HG02759 (cell line): ENCODE measurements at regions not wholly inside any gene's neighbourhood (a gene's known extent, or its start where the extent isn't known, plus 50 kb on each side); places are given as distances from the start of the nearest gene placed in this dataset.

Source experiments
- ATAC-seq: cut with Tn5 transposase; IDR thresholded peaks from one replicate; pipeline ENCODE4 v1.9.1; 2021; ENCODE audit warnings: mild to moderate bottlenecking, moderate library complexity; ENCODE audit not compliant: unreplicated experiment

DNA sequence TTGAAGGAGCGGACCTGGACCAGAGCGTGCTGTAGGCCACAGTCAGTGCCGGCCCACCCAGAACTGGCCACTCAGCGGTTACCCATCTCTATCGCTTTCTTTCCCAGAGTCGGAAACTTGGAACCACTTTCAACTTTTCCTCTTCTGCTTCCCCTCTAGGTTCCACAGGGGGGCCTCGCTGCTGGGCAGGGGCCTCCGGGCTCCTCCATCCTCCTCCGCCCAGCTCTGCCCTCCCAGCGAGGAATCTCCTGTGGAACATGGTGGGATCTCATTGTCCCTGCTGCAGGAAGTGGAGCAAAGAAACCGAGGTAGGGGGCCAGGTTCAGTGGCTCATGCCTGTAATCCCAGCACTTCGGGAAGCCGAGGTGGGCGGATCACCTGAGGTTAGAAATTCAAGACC, 139.2 kb downstream of the ETS2 start:
- no peak for ATAC-seq

DNA sequence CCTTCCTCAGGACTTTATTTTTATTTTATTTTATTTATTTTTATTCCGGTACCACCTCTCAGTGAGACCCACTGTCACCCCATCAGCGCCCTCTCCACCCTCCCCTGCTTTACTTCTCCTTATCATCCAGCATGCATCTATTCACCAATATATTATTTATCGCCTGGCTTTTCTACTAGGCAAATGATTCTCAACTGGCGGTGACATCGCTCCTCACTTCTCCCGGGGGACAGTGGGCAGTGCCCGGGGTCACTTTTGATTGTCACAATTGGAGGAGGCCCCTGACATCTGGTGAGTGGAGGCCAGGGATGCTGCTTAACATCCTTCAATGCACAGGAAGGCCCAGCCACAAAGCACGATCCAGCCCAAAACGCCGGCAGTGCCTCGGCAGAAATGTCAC, 138.7 kb downstream of the ETS2 start:
- no peak for ATAC-seq

DNA sequence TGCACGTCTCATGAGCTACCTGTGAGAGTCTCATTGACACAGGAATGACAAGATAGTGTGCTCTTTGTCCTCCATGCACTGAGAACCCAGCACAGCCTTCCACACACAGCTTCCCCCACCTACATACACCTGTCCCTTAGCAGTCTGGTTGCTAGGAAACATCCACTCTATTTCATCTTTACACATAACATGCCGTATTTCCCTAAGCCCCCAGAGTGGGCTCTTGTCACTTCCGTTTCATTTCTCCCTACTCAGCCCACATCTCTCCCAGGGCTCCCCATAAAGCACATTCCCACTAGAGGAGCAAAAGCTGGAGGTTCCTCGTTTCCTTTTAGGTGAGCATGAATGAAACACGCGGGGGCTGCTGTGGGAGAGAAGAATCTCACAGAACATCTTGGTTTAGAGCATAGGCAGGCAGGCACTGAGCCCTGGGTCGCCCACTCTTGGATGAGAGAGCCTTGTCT, 137.1 kb downstream of the ETS2 start:
- no peak for ATAC-seq

DNA sequence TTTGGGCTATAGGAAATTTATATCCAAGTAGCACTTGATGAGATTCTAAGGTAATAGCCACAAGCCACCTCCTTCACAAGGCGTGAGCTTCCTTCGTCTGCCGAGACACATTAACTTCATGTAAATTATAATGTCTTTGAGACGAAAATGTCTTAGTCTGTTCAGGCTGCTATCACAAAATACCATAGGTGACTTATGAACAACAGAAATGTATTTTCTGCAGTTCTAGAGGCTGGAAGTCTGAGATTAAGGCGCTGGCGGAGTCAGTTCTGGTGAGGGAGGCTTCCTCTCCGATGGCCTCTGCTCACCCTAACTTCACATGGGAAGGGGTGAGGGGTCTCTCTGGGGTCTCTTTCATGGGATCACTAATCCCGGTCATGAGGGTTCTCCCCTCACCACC, 133.0 kb downstream of the ETS2 start:
- ATAC-seq, result no peak

DNA sequence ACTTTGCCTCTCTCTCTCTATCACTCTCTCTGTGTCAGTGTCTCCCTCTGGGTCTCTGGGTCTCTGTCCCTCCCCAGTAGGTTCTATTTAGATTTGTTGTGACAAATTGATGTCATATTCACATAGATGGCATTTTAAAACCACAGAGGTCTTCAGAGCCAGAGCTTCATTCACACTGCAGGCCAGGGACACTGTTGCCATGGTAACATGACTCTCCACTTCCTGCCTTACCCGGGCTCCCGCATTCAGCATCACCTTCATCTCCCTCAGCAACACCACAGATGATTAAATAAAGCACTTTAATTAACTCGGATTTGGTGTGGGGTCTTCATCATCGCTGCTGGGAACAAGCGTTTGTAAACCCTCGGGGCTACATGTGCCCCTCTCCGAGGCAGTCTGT, 132.6 kb downstream of the ETS2 start:
- ATAC-seq, result no peak

DNA sequence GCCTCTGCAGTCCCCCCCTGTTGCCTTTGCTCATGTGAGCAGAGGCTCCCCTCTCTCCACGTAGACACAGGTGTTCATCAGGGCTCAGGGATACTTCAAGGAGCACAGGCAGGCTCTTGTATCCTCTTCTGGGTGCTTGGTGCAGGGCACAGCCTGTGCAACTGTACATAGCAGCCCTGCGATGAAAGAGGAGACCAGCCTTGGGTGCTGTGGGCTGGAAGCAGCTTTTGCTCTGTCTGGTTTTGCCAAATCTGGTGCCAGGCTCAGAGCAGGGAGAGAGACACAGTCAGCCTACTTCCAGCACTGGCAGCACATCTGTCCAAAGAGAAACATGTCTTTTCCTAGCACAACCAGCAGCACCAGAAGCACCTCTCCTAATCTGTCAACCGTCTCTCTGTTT, 132.1 kb downstream of the ETS2 start:
- ATAC-seq, result no peak

DNA sequence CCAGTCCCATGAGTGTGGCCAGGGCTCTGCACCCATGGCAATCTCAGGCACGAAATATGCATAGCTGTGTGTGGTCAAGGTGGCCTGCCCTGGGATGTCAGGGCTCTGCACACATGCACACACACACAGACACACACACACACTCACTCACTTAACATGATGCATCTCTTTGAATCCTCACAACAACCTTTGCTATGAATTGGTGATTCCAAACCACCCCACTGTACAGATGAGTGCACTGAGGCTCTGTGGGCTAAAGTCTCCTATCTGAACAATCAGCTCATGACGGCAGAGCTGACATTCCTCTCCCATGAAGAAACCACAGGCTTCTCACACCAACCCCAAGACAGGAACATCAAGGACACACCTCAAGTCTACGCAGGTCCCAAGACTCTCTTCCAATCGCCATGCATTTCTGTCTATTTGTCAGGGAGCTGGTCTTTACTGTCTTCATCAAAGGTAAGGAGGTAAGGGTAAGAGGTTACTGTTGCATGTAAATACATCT, 131.6 kb downstream of the ETS2 start:
- ATAC-seq, result no peak

DNA sequence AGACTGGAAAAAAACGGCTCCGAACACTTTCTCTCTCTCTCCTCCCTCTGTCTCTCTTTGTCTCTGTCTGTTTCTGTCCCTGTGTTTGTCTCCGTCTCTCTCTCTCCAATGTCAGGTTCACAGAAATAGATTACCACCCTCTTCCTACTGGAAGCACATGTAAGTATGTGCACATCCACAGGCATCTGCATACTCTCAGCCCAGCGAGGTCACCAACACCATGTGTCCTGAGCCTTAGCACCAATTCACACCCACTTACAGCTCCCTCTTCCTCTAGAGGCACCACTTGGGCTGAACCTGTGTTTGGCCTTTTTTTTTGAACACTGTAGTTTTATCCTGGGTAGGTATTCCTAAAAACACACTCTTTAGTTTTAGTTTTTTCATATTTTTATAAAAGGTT, 130.5 kb downstream of the ETS2 start:
- no peak for ATAC-seq

DNA sequence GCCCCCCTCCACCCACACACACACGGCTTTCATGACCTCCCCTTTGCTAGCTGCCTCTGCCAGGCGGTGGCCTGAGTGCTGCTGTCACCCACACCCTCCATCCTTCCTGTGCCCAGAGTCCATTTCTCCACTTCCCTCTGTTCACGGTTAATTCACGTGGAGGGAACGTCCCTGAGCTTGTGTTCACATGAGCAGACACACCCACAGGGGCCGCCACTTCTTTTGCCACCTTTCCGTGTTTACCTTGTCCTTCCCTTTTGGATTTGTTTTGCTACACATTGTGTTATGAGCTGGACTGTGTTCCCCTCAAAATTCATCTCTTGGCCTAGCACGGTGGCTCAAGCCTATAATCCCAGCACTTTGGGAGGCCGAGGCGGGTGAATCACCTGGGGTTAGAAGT, 128.0 kb downstream of the ETS2 start:
- ATAC-seq, result no peak

DNA sequence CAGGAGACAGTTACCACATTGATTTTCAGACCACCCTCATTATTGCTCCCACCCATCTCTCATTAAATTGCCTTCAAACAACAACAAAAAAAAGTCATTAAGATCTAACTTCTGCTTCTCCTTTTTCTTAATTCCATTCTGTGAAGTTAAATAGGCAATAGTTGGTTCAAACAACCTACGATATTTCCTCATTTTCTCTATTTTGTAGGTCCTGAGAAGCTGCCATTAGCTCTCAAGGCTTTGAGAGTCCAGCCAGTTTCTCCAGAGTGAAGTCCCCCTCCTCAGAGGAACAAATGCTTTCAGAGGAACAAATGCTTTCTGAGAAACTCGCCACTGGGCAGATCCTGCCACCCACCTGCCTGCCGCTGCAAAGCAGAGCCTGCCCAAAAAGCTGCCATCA, 125.6 kb downstream of the ETS2 start:
- no peak for ATAC-seq

DNA sequence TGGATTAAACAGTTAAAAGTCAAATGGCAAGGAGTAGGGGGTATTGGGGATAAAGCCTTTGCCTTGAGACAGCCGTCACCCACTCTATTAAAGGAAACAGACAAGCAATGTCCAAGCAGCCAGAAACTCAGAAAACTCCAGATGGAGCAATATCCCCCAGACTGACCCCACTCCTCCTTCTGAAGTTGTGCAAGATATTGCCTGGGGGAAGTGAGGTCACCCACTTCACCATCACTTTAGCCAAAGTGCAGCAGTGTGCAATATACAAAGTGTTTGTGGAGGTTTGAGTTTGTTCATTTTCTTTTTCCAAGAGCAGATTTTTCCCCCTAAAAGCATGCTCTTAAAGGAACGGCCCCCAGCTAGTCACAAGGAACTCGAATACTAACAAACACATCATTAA, 125.1 kb downstream of the ETS2 start:
- no peak for ATAC-seq

DNA sequence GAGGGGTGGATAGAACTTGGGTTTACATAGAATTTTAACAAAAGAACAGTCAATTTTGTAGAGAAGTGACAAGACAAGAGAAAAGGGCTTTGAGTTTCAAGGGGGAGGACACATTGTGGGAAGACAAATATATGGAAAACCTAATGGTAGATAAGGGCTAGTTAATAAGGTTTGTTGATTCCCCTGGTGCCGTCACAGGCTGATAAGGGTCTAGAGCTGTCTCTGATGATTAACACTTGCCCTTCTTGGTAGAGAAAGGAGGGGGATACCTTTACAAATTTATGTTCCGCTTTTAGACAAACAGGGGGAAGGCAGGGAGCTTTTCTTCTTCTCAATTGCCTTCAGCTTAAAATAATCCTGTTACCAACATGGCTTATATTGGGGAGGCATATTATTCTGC, 124.3 kb downstream of the ETS2 start:
- ATAC-seq, result no peak

DNA sequence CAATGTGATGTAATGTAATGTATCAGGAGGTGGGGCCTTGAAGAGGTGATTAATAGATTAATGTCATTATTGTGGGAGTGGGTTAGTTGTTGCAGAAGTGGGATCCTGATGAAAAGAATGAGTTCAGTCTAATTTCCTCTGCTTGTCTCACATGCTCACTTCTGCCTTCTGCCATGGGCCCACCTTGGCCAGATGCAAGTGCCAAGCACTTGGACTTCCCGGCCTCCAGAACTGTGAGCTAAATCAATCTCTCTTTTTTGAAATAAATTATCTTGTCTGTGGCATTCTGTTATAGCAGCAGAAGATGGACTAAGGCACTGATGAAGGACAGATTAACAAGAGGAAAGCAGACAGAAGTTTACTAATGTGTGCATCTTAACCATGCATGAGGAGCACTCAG, 123.9 kb downstream of the ETS2 start:
- ATAC-seq, result no peak

DNA sequence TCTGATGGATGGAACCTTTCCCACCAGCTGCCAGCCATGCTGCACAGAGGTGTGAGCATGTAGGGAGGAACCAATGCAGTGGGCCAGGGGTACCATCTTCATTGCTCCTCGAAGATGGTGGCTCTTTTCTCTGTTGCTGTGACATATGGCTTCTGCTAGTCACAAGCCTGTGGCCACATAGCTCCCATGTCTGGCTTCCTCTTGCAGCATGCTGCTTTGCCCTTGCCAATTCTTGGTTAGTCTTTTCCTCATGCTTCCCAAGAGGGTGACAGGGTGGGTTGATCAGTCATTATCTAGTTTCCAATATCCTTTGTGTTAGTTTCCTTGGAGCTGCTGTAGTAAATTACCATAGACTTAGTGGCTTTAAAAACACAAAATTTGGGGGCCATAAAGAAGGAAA, 123.4 kb downstream of the ETS2 start:
- ATAC-seq, result no peak

DNA sequence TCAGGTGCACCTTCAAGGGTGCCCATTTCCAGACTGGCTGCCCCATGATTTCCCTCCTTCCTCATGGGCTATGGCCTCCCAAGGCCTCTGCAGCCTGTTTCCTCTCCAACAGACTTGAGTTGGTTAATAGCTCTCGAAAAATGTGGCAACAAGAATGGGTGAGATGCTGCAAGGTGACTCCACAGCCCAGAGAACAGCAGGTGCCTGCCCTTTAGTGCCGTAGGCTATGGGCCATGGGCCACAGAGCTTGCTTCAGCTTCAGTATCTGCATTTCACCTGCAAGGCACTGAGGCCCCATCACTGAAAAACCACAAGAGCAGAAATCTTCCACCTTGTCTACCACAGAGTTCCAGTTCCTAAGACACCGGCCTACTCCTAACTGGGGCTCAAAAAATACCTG, 122.0 kb downstream of the ETS2 start:
- ATAC-seq, result no peak

DNA sequence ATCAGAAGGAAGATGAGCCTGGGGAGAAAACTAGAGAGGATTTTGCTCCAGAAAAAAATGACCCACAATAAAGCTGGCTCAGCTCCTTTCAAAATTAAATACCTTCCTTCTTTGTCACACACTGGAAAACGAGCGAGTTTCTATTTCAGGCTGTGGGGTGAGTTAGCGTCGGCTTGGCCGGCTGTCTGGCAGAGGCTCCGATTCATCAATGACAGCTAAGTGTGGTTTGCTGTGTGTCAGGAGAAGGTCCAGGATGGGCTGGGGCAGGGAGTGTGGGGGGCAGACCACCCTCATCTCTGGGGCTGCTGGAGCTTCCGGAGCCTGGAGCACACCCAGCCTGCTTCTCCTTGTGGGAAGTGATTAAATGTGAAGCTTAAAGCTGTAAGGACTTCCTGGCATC, 120.2 kb downstream of the ETS2 start:
- ATAC-seq, result no peak

DNA sequence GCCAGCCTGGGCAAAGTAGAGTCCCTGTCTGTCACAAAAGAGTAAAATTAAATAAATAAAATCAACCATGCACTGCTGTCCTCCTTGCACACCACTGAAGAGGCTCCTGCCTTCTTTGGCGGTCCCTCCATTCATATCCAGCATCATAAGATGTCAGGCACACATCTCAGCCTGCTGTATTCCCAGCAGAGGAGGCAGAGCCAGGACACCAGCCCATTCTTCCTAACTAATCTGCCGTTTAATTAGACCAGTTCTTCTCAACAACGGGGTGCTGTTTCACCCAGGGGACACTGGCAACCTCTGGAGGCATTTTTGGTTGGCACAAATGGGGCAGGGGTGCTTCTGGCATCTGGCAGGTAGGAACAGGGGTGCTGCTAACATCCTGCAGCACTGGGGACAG, 119.7 kb downstream of the ETS2 start:
- no peak for ATAC-seq

DNA sequence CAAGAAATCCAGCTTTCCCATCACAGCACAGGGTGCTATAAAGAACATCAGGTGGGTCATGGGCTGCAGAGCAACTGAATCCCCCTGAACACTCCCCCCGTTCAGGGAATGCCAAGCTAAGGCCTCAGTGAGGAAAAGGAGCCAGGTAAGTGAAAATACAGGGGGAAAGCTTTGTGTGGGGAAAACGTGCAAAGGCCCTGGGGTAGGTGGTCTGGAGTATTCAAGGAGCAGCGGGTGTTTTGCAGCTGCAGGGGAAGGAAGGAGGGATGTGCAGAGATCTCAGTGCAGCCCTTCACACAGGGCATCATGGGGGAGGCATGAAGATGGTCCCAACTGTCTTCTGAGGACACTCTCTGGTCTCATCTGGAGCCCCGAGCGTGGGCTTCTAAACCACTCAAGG, 119.2 kb downstream of the ETS2 start:
- ATAC-seq, result no peak

DNA sequence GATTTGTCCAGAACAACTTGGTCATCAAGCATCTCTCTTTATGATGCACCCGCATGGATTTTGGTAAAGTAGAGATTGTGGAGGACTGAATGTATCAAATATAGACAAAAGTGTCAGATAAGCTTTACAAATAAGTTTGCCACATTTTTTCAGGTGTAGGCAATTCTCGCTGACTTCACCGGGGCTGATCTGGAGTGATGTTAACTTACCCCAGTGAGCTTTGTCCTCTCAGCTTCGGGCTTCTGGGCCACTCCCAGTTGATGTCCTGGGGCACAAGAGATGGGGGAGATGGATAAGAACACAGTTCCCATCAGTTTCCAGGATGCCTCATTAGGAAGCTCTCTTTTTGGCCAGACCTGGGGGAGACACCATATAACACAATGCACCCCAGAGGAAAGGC, 117.7 kb downstream of the ETS2 start:
- ATAC-seq, result no peak

DNA sequence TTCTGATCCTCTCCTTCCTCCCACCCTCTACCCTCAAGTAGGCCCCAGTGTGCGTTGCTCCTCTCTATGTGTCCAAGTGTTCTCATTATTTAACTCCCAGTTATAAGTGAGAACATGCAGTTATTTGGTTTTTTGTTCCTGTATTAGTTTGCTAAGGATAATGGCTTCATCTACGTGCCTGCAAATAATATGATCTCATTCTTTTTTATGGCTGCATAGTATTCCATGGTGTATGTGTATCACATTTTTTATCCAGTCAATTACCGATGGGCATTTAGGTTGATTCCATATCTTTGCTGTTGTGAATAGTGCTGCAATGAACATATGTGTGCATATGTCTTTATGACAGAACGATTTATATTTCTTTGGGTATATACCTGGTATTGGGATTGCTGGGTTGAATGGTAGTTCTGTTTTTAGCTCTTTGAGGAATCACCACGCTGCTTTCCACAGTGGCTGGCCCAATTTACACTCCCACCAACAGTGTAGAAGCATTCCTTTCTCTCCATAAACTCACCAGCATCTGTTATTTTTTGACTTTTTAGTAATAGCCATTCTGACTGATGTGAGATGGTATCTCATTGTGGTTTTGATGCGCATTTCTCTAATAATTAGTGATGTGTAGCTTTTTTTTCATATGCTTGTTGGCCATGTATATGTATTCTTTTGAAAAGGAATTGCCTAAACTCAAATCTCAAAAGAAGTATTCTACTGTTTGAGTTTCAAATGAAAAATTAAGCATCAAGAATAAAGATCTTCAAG, 116.9 kb downstream of the ETS2 start:
- no peak for ATAC-seq

DNA sequence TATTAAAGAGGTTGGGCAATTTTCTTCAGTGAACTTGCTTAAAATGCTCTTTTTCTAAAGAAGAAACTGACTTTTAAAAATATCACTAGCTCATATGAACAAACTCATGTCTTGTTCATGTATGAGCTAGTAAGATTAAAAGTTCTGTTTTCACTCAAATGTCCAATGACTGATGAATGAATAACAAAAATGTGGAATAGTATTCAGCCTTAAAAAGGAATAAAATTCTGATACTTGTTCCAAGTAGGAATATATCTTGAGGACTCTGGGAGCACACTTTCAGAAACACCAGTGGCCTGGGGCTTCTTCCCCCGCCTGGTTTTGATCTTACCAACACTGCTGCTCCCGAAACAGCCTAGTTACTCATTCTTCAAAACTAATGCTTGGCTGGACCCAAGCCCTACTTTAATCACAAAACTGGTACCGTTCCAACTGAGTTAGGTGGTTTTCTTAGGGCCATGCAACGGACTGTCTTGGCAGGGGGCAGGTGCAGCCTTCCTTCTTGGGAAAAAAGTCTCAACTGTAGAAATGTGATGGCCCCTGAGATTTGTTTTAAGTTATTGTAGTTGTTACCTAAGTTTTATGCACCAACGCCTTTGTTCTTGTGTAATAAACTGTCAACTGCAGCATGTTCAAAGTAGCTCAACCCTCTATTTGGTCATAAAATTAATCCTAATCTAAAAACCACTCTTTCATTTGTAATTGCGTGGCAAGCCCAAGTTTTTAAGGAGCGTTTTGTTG, 116.0 kb downstream of the ETS2 start:
- ATAC-seq, result no peak

DNA sequence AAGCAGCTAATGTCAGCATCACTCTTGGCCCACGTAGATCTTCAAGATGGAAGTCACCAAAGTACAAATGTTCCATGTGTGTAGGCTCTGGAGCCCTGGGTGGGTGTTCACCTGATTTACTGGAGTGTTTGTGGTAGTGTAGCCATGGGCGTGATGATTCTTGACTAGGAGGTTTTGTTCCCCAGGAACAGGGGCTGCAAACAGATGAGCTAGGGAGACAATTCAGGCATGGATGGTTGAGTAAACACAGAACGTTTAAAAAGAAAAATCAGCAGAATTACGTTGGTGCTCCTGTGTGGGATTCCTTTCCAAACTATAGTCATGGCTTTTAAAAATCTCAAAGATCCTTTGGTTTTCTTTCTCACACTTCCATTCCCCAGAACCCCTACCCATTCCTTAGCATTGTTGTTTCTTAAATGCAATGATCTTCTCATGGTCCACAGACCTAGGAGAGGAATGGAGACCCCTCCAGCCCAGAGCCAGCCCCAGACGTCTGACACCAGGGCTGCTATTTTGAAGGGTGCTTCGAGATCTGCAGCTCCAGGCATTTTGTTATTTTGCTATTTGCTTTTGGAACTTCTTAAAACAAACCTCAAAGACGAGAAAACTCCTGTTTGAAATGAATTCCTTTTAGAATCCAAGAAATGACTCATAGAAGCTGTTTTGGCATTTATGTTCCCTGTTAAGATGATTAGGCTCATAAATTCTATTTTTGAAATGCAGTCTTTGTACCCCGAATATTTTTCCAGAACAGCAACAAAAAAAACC, 115.1 kb downstream of the ETS2 start:
- no peak for ATAC-seq
